ENCODE measurements at regions not wholly inside any gene's neighbourhood (a gene's known extent, or its start where the extent isn't known, plus 50 kb on each side); places are given as distances from the start of the nearest gene placed in this dataset.

DNA sequence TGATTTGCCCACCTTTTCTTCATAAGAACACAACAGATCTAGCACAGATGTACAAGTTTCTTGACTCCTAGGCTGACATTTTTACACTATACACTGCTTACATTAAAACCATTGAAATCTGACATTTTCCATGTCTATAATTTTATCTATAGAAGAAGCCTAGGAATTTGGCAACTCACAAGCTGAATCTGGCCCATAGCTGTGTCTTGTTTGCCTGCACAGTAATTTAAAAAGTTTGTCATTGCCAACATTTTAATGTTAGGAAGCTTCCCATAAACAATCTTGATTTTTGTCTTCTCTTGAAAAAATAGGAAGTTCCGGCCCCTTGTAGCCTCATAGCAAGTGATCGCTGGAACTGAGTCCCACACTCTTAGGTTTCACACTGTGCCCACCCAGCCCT lies 394.6 kb upstream of the AZI2 start:
- DNase-seq: no peak

DNA sequence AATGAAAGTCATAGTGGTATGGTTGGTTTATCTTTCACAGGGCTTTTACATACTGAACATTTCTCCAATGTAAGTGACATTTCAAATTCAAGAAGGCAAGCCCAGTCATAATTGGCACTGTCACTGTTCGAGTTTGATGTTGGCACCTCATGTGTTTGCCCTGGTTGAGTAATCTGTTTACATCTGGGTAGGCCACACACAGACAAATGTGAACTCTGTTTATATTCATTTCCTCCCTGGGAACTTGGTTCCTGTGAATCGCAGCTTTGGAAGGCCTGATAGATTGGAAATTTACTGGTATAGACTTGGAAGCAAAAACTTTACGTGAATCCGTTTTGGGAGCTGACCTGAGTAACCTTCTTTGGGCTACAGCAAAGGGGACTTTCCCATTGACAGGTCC lies 395.2 kb upstream of the AZI2 start:
- no peak for DNase-seq

- no peak for DNase-seq
Observed at GRCh38 chr3:28745436-28745835, 396.8 kb upstream of the AZI2 start.

DNA sequence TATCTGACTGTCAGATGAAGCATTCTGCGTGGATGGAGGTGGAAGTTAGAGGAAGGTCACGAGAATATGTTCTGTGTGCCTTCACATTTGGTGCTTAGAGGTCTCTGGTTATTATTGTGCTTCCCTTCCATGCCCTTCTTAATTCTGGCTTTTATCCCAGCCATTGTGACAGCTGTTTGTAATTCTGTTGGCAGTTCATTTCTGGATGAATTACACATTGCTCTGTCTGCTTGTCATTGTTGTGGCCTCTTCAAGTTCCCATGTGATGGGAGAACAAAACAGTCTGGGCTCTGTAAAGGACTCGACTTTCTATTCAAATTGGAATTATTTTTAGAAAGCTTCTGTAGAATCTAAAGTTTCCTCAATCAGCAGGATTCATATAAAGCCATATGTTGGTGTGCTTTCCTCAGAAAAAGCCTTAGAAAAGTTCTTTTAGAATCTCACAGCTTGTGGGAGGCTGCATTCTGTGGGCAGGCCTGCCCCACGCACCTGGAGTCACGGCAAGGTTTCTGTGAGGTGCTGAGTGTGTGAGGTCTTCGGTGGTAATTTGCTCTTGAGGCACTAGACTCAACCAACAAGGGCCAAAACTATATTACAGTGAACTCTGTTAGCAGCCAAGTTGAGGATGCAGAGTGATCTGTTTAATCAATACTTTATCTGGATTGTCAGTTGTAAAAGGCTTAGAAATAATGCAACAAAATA lies 397.4 kb upstream of the AZI2 start:
- DNase-seq: no peak

GRCh38 chr3:28746990-28747389 lies 398.4 kb upstream of the AZI2 start:
- DNase-seq: no peak

- no peak for DNase-seq
Observed at GRCh38 chr3:28751864-28752263, 403.2 kb upstream of the AZI2 start.

DNA sequence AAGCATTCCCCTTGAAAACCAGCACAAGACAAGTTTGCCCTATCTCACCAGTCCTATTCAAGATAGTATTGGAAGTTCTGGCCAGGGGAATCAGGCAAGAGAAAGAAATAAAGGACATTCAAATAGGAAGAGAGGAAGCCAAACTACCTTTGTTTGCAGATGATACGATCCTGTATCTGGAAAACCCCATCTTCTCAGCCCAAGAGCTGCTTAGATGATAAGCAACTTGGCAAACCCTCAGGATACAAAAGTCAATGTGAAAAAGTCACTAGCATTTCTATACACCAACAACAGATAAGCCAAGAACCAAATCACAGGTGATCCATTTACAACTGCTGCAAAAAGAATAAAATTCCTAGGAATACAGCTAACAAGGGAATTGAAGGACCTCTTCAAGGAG lies 403.7 kb upstream of the AZI2 start:
- DNase-seq: no peak

- DNase-seq: no peak
Observed at GRCh38 chr3:28756056-28756455, 407.4 kb upstream of the AZI2 start.

DNA sequence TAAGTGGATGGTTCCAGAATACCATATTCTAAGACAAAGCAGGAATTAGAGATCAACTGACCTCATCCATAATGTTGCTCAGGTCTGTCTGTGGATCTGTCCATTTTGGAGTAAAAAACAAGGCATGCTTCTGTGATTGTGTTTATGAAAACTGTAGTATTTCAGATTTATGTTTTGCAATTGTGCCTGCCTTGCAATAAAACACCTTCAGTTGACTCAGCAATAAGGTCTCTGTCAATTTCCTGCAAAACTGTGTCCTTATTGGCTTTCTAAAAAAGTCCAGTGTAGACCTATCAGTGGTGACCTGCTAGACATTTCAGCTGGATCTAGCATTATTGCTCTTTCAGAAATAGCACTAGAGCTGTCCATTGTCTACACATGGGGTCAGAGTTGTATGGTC lies 409.5 kb upstream of the AZI2 start:
- DNase-seq: no peak

- DNase-seq: no peak
Observed at GRCh38 chr3:28761375-28761774, 412.8 kb upstream of the AZI2 start.

DNA sequence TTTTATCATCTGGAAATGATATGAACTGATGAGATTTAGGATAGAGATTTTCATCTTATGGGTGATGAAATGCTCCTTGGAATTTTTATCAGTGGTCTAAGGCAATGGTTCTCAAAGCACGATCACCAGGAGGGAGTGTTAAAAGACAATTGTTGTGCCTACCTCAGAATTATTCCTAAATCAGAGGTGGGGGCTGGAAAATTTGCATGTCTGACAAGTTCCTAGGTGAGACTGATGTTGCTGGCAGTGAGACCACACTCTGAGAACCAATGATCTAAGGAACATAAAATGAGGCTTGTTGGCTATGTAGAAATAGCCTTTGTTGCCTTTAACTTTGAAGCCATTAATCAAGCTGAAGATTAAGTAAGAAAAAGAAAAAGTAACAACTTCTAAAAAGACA lies 416.6 kb upstream of the AZI2 start:
- no peak for DNase-seq

DNA sequence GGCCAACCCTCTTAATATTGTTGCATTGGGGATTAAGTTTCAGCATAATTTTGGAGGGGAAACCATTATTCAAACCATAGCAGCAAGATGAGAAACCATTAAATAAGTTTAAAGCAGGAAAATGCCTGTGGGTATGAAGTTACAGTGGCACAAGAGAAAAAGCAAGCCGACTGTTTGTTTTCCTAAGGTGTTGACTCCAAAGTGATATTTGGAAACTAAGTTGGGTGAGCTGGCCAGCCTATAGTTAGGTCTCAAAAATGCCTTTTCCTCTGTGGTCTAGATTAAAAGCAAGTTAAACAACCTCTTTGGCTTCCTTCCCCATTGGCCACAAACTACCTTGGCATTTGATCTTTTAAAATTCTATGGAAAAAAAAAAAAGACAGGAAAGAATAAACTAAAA lies 419.8 kb upstream of the AZI2 start:
- no peak for DNase-seq

DNA sequence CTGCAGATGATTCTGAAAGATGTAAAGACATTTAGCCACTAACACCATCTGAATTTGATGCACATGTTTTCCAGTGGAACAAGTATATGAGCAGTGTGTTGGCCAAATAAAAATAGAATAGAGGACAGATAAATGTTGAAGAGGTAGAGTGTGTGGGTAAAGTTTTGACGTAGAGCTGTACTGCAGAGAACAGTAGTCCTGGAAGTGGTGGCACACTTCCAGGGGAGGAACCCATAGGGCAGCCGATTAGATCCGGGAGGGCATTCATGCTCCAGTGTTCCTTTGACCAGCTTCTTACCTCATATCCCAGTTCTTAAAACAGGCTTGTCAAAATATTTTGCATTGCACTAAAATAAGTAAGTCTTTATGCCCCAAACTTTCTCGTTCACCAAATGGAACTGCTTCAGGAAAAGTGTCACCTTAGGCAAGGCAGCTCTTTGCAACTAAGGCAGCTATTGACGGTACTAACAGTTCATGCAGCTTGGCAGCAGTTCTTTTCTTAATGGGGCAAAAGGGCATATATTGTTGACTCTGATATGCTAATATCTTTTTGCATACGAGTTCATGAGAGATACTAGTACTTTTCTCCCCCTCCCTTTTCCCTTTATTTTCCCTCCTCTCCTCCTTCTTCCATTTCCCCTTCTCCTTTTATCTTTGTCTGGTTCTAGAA lies 429.3 kb upstream of the AZI2 start:
- DNase-seq: no peak

- no peak for DNase-seq
Observed at GRCh38 chr3:28780480-28780879, 431.9 kb upstream of the AZI2 start.

GRCh38 chr3:28781053-28781452 lies 432.4 kb upstream of the AZI2 start:
- no peak for DNase-seq

DNA sequence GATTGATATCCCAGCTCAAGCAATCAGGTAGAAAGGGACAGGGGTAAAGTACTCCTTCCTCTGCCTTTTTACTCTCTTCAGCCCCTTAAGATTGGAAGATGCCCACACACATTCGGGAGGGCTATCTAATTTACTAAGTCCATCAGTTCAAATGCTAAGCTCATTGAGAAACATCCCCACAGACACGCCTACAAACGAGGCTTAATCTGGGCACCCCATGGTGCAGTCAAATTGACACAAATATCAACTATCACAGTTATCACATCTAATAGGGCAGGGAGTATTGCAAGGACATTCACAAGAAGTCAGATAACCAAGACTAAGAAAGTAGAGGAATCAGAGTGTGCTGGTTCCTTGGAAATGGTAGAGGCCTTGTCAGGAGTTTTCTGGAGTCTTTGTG lies 437.8 kb upstream of the AZI2 start:
- DNase-seq: no peak

DNA sequence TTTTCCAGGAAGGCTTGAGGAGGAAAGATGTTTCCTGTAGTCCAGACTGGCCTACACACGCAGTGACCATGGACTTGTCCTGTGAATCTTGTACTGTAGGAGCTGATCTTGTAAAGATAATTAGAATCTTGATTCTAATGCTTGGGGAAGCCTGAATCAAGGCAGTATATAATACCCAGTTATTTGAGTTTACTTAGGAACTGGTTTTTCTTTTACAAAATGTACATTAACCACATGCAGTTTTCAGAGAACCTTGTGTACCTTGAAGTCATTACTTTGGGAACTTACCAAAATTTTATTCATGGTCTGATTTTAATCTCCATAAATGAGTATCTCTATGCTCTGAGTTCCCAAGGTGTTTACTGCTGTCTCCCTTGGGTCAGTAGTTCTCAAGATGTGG lies 439.9 kb upstream of the AZI2 start:
- DNase-seq: no peak

DNA sequence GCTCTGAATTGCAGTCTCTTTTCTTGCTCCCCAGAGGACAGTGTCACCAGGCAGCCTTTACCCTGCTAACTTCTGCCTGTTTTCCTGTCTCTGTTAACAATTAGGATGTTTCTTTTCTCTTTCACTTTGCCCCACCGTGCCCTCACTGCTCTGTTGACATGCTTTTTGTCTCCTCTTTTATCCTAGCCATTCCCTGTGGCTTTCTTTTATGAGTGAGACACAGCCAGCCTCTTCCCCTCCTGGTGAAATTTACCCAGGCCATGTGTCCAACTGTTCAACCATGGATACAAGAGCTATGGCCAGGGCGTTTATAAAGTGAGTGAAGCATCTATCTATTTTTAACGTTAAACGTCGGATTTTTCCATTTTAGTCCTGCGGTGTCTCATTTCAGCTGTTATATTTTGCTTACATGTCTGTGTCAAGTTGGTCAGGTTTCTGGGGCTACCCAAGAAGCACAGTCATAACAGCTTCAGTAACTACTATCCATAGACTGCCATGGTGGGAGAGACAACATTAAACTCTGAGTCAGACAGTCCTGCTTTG lies 443.2 kb upstream of the AZI2 start:
- DNase-seq: no peak

DNA sequence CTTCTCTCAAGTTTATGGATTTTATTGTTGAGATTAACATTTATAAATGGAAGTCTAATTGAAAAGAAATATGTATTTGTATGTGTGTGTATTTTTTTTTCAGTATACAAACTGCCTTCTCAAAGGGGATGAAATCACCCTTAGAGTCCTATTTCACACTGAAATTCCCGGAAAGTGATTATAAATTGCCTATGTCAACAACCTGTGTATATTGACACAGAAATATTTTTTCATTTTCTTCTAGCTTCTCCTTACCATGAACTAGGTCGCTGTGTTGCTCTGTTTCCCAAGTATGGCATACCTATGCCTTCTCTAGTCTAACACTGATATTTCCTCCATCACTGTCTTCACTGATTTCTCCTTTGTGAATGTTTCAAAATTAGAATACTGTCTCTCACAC lies 444.0 kb upstream of the AZI2 start:
- DNase-seq: no peak

- DNase-seq: no peak
Observed at GRCh38 chr3:28799084-28799483, 450.5 kb upstream of the AZI2 start.

DNA sequence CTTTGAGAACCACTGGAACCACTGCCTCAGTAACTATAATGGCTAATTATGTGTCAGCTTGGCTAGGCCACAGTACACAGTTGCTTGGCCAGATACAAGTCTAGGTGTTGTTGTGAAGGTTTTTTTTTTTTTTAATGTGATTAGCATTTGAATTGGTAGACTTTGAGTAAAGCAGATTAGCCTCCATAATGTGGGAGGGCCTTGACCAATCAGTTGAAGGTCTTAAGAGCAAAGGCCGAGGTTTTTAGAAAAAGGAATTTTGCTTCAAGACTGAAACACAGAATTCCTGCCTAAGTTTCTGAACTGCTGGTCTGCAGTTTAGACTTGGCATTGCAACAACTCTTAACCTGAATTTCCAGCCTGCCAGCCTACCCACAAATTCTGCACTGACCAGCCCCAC lies 451.6 kb upstream of the AZI2 start:
- DNase-seq: no peak

DNA sequence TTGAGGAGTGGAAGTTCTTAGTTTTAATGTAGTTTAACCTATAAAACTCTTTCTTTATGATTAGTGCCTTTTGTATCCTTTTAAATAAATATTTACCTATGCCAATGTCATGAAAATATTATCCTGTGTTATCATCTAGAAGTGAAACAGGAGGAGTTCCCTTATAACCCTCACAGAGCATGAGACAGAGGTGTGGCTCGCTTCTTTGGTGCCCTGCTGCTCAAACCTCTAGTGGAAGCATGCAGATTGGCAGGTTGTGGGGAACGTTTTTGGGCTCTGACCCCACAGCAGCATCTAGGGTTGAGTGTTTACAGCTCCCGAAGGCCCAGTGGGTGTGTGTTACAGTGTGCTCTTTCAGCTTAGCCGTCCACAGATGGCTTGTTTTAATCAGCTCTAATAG lies 459.4 kb upstream of the AZI2 start:
- DNase-seq: no peak

GRCh38 chr3:28816017-28816416 lies 464.9 kb upstream of the RBMS3 start:
- DNase-seq: no peak

GRCh38 chr3:28824316-28824715 lies 456.6 kb upstream of the RBMS3 start:
- DNase-seq: no peak

DNA sequence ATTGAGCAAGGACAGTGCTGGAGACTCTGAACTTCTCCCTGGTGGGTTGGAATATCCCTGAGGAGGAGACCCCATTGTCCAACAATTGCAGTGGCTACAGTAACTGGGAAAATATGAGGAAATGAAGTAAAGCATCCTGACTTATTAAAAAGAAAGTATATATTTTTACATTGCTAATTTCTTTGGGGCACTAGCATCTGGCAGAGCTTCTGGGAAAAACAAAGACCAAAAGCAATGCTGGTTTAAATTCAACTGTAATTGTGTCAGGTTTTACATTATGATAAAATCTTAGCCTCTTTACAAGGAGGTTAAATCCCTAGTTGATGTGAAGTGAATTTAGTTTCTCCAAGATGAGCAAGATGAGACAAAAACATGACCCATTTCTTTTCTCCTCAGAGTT lies 454.0 kb upstream of the RBMS3 start:
- DNase-seq: no peak

All from activated naive CD4-positive, alpha-beta T cell treated with anti-CD3 and anti-CD28 coated beads, Interleukin-2, amount 50 U/mL, for 16 hours (primary cell).